NT2/D1 (cell line): ENCODE measurements at regions not wholly inside any gene's neighbourhood (a gene's known extent, or its start where the extent isn't known, plus 50 kb on each side); places are given as distances from the start of the nearest gene placed in this dataset.

Source experiments
- DNase-seq: peaks from one replicate; pipeline ENCODE4 v3.0.0-alpha.2; 2011; ENCODE audit warnings: low read depth, low spot score
- H3K27me3 ChIP-seq: 2 replicates; pipeline ENCODE4 v1.6.0; 2011; ENCODE audit warnings: mild to moderate bottlenecking; ENCODE audit not compliant: insufficient read length, insufficient read depth
- H3K36me3 ChIP-seq: 2 replicates; pipeline ENCODE4 v1.6.1; 2011; ENCODE audit warnings: mild to moderate bottlenecking, low read length, mixed read lengths; ENCODE audit not compliant: insufficient read depth, insufficient read length
- H3K4me1 ChIP-seq: 2 replicates; pipeline ENCODE4 v1.5.1; 2011; ENCODE audit not compliant: insufficient read depth, insufficient read length
- H3K4me3 ChIP-seq: 2 replicates; pipeline ENCODE4 v1.5.1; 2011; ENCODE audit warnings: low read depth; ENCODE audit not compliant: insufficient read length
- H3K9ac ChIP-seq: 2 replicates; pipeline ENCODE4 v1.6.0; 2011; ENCODE audit warnings: low read depth; ENCODE audit not compliant: insufficient read length
- H3K9me3 ChIP-seq: 2 replicates; pipeline ENCODE4 v1.5.1; 2011; ENCODE audit warnings: mild to moderate bottlenecking, low read length; ENCODE audit not compliant: insufficient read depth
- SUZ12 ChIP-seq: IDR thresholded peaks from 2 replicates; pipeline ENCODE4 v1.6.1; 2011; ENCODE audit not compliant: insufficient read length, insufficient read depth; ENCODE audit errors: extremely low read depth
- YY1 ChIP-seq: IDR thresholded peaks from 2 replicates; pipeline ENCODE4 v1.6.1; 2011; ENCODE audit not compliant: insufficient read length, insufficient read depth
- ZNF274 ChIP-seq: IDR thresholded peaks from 2 replicates; pipeline ENCODE4 v1.6.1; 2011; ENCODE audit warnings: mild to moderate bottlenecking, low read depth, low read length

DNA sequence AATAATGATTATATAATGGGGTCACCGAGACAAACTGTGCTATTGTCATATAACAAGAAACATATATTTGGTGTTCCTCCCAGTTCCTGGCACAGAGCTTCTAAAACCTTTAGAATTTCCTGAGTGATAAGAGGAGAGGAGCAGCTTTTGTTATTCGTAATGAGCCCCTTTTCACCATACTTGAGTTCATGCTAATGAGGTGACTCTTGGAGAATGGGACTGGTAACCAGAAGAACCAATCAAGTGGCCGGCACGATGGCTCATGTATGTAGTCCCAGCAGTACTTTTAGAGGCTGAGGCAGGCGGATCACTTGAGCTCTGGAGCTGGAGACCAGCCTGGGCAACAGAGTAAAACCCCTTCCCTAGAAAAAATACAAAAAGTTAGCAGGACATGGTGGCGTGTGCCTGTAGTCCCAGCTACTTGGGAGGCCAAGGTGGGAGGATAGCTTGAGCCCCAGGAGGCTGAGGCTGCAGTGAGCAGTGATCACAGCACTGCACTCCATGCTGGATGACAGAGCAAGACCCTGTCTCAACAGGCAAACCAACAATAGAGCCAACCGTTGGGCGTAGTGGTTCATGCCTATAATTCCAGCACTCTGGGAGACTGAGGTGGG is 62.7 kb upstream of the FTH1 start:
- Histone ChIP-seq H3K9ac (no peak overlapping the region), H3K4me1 (peaks cover 7% of the 10 kb centered on the region), H3K9me3 (peaks cover 28% of the 10 kb centered on the region), H3K36me3 (no peaks in the 10 kb centered on the region), H3K27me3 (no peaks in the 10 kb centered on the region), H3K4me3 (no peak overlapping the region)
- peak; percentile 83 for DNase-seq
- TF ChIP-seq ZNF274 (no peak), SUZ12 (no peak), YY1 (no peak)

DNA sequence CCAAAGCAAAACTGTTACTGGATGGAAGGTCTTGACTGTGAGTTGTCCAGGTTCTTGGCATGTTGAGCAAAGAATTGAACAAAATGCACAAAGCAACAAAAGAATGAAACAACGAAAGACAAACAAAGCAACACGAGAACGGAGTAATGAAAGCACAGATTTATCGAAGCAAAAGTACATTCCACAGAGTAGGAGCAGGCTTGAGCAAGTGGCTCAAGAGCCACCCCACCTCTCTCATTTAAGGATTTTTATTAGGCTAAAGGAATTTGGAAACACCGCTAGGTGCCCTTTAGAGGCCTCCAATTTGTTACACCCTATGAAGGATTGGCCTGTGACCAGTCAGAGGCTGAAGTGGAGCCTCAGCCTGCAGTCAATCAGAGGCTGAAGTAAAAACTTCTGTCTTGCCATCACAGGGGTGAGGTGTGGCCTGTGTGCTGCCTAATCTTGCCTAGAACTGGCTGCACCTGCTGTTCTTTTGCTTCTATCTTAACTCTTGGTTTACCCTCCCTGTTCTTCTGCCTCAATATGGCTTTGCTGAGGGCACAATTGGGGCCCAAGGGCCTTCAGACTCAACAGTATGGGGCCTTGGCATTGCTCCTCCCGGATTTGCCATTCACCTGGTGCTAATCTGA is 59.4 kb upstream of the FTH1 start:
- Histone ChIP-seq H3K9ac (no peak overlapping the region), H3K4me1 (peaks cover 7% of the 10 kb centered on the region), H3K36me3 (no peaks in the 10 kb centered on the region), H3K9me3 (peaks cover 8% of the 10 kb centered on the region; the same call in 1 of the 2 replicates), H3K4me3 (no peak overlapping the region), H3K27me3 (no peaks in the 10 kb centered on the region)
- no peak for TF ChIP-seq YY1
- no peak for TF ChIP-seq ZNF274
- no peak for TF ChIP-seq SUZ12
- no peak for DNase-seq

DNA sequence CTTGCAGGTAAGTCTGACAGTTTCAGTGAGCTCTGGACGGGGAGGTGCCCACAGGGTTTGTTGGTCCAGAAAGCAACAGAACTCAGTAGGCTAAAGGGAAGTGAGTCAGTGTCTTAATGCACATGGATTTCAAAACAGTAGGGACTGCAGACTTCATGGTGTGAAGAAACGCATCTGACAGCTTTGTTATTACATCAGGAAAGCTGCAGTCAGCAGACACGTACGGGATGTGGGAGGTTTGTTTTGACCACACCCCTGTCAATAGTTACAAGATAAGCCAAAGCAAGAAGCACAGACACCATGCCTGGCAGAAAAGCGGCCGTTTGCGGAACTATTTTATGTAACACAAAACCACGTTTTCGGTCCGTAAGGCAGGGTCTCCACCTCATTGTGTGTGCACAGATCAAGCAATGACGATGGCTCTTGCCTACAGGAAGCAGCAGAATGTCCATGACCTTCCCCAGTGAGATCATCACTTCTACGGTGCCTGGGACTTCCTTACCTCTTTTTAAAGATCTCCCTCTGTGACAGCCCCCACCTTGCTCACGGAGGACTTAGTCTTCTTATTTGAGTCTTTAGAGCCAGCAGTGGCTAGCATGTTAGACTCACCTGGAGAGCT is 58.2 kb upstream of the FTH1 start:
- H3K27me3 ChIP-seq: no peaks in the 10 kb centered on the region
- DNase-seq: no peak
- TF ChIP-seq SUZ12 (no peak), ZNF274 (no peak), YY1 (no peak)
- peaks cover 21% of the 10 kb centered on the region for H3K9me3 ChIP-seq
- peaks cover 7% of the 10 kb centered on the region for H3K4me1 ChIP-seq
- H3K9ac ChIP-seq: no peak overlapping the region
- H3K36me3 ChIP-seq: no peaks in the 10 kb centered on the region
- no peak overlapping the region for H3K4me3 ChIP-seq

DNA sequence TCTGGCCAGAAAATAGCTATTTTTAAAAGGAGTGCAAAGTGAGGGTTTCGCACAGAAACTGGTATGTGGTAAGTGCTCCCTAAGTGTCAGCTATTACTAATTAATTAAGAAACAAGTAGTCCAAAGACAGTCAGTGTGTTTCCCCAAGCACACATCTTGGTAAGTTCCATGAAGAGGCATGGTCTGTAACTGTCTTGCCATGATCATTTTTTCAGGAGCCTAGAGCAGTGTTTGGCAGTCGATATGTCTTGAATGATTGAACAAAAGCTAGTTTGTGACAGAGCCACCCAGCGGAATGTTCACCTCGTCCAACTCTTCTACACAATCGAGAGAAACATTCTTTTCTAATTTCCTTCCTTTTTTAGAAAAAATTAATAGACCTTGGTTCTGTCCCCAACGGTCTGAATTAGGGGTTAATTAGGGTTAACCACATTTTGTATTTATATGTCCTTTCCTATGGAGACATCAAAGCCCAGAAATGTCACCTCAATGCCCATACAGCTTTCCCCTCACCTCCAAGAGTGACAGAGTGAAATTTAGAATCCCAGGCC is 57.6 kb upstream of the FTH1 start:
- Histone ChIP-seq H3K4me1 (peaks cover 4% of the 10 kb centered on the region), H3K27me3 (no peaks in the 10 kb centered on the region), H3K4me3 (no peak overlapping the region), H3K9me3 (peaks cover 23% of the 10 kb centered on the region), H3K36me3 (no peaks in the 10 kb centered on the region), H3K9ac (no peak overlapping the region)
- TF ChIP-seq ZNF274 (no peak), SUZ12 (no peak), YY1 (no peak)
- no peak for DNase-seq

DNA sequence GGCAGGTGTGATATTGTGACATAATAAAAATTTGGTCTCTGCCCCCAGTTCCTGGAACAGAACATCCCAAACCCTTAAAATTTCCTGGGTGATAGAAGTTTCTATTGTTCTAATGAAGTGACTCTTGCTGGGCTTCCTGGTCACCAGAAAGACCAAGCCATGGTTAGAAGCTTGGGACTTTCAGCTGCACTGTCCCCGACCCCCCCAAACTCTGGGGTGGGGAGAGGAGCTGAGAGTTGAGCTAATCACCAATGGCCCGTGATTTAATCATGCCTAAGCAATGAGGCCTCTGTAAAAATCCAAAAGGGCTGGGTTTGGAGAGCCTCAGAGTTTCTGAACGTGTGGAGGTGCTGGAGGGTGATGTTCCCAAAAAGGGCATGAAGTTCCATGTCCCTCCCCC is 54.8 kb upstream of the FTH1 start:
- TF ChIP-seq ZNF274 (no peak), YY1 (no peak), SUZ12 (no peak)

DNA sequence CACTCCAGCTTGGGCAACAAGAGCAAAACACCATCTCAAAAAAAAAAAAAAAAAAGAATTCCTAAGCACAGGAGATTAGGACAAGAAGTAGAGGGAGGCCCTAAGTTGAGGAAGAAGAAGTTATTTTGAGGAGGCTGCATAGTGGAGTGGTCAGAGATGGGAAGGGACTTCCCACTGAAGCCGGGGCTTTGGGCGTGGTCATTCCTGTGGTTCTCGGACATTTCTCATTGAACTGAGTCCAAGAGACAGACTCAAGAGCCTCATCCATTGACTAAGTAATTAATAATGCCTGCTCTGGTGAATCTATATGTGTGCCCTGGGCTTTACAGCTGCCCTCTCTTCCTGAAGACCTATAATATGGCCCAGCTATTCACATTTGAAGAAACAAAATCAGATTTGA is 53.2 kb upstream of the FTH1 start:
- no peaks in the 10 kb centered on the region for H3K27me3 ChIP-seq
- no peak overlapping the region for H3K4me3 ChIP-seq
- H3K9ac ChIP-seq: no peak overlapping the region
- peaks cover 3% of the 10 kb centered on the region for H3K4me1 ChIP-seq
- peaks cover 15% of the 10 kb centered on the region for H3K9me3 ChIP-seq
- no peaks in the 10 kb centered on the region for H3K36me3 ChIP-seq
- DNase-seq: no peak
- TF ChIP-seq ZNF274: no peak

More for the DNA sequence above, 54.8 kb upstream of the FTH1 start:
- Histone ChIP-seq H3K4me3 (no peak overlapping the region), H3K9me3 (peaks cover 23% of the 10 kb centered on the region), H3K27me3 (no peaks in the 10 kb centered on the region), H3K9ac (no peak overlapping the region), H3K36me3 (no peaks in the 10 kb centered on the region), H3K4me1 (peaks cover 4% of the 10 kb centered on the region)
- DNase-seq: no peak

DNA sequence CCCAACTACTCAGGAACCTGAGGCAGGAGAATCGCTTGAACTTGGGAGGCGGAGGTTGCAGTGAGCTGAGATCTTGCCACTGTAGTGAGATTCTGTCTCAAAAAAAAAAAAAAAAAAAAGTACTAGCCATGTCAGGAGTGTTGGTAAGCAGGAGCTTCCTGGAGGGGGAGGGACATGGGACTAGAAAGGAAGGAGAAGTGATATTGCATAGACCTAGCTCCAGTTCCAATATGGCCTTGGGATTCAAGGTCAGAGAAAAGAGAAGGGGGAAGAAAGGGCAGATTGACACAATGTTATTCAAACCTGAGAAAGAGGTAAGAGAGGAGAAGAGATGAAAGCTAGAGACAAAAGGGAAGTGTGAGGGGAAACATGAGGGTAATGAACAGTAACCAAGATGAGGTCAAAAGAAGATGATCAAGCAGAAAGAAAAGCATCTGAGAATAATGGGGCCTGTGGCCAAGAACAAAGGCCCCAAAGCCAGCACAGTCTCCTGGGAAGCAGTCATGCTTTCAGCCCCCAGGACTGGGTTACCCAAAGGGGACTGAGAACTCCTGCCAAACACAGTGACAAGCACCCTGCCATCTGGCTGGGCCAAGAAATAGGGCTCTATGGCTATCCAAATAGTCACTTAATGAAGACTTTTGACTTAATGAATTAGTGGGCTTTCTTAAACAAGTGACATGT is 51.7 kb upstream of the FTH1 start:
- Histone ChIP-seq H3K9ac (no peak overlapping the region), H3K4me3 (no peak overlapping the region), H3K27me3 (no peaks in the 10 kb centered on the region), H3K36me3 (no peaks in the 10 kb centered on the region), H3K9me3 (peaks cover 15% of the 10 kb centered on the region), H3K4me1 (no peaks in the 10 kb centered on the region)
- TF ChIP-seq YY1 (no peak), SUZ12 (no peak), ZNF274 (no peak)
- DNase-seq: no peak
